ENCODE measurements at regions not wholly inside any gene's neighbourhood (a gene's known extent, or its start where the extent isn't known, plus 50 kb on each side); places are given as distances from the start of the nearest gene placed in this dataset.
A peak's percentile ranks its signal among the peaks of the same experiment; 100 is the strongest.

- intact Hi-C loops (cut with DNase I): no loop called here
- Histone ChIP-seq H3K9me3 (no peaks in the 10 kb centered on the region), H3K27me3 (replicated peaks; ENCODE audit: insufficient read depth) (no peaks in the 10 kb centered on the region), H3K4me1 (replicated peaks) (no peaks in the 10 kb centered on the region), H3K4me3 (peak overlapping the region; percentile 0 to 18), H3K36me3 (no peaks in the 10 kb centered on the region), H3K27ac (no peak overlapping the region)
- no peak for DNase-seq (ENCODE audit: low spot score)
- TF ChIP-seq POLR2A (IDR thresholded peaks at IDR 0.05) (no peak), POLR2AphosphoS5 (IDR thresholded peaks at IDR 0.05) (no peak), CTCF (IDR thresholded peaks at IDR 0.05) (no peak)
- 8% methylated on average over 40 of the region's 40 CpGs for WGBS
Measured at GRCh38 chr11:22432291-22433093, 94.3 kb downstream of the SLC17A6 start.

GRCh38 chr11:22431106-22431505 lies 92.9 kb downstream of the SLC17A6 start:
- 71% methylated on average over 3 of the region's 3 CpGs for whole genome bisulfite sequencing
- H3K9me3 ChIP-seq: no peaks in the 10 kb centered on the region
- H3K27me3 ChIP-seq (replicated peaks; ENCODE audit: insufficient read depth): no peaks in the 10 kb centered on the region
- no peak for TF ChIP-seq POLR2AphosphoS5 (IDR thresholded peaks at IDR 0.05)
- TF ChIP-seq CTCF (IDR thresholded peaks at IDR 0.05): no peak
- no peak for TF ChIP-seq POLR2A (IDR thresholded peaks at IDR 0.05)
- H3K27ac ChIP-seq: no peak overlapping the region
- no peaks in the 10 kb centered on the region for H3K36me3 ChIP-seq
- DNase-seq (ENCODE audit: low spot score): no peak
- no peaks in the 10 kb centered on the region for H3K4me1 ChIP-seq (replicated peaks)
- intact Hi-C loops (cut with DNase I): no loop called here
- no peak overlapping the region for H3K4me3 ChIP-seq

- 96% methylated on average over 3 of the region's 3 CpGs for WGBS
- no peaks in the 10 kb centered on the region for H3K36me3 ChIP-seq
- H3K27me3 ChIP-seq (replicated peaks; ENCODE audit: insufficient read depth): no peaks in the 10 kb centered on the region
- no peaks in the 10 kb centered on the region for H3K9me3 ChIP-seq
- TF ChIP-seq CTCF (IDR thresholded peaks at IDR 0.05) (no peak), POLR2A (IDR thresholded peaks at IDR 0.05) (no peak), POLR2AphosphoS5 (IDR thresholded peaks at IDR 0.05) (no peak)
- no peaks in the 10 kb centered on the region for H3K4me1 ChIP-seq (replicated peaks)
- H3K4me3 ChIP-seq: no peak overlapping the region
- H3K27ac ChIP-seq: no peak overlapping the region
- DNase-seq (ENCODE audit: low spot score): no peak
- intact Hi-C loops (cut with DNase I): no loop called here
Measured at GRCh38 chr11:22430639-22431038, 92.5 kb downstream of the SLC17A6 start.

- Histone ChIP-seq H3K27ac (no peak overlapping the region), H3K36me3 (no peaks in the 10 kb centered on the region), H3K4me3 (no peak overlapping the region), H3K4me1 (replicated peaks) (no peaks in the 10 kb centered on the region), H3K9me3 (no peaks in the 10 kb centered on the region), H3K27me3 (replicated peaks; ENCODE audit: insufficient read depth) (no peaks in the 10 kb centered on the region)
- intact Hi-C loops (cut with DNase I): no loop called here
- TF ChIP-seq POLR2A (IDR thresholded peaks at IDR 0.05) (no peak), CTCF (IDR thresholded peaks at IDR 0.05) (no peak), POLR2AphosphoS5 (IDR thresholded peaks at IDR 0.05) (no peak)
- 79% methylated on average over 3 of the region's 3 CpGs for WGBS
- no peak for DNase-seq (ENCODE audit: low spot score)
Measured at GRCh38 chr11:22430141-22430541, 92.0 kb downstream of the SLC17A6 start.
